ENCODE measurements at regions not wholly inside any gene's neighbourhood (a gene's known extent, or its start where the extent isn't known, plus 50 kb on each side); places are given as distances from the start of the nearest gene placed in this dataset.

- DNase-seq (no peak), ATAC-seq (no peak)
- H3K9me3 ChIP-seq = no peaks in the 10 kb centered on the region
- H3K27ac ChIP-seq = no peak overlapping the region
- H3K27me3 ChIP-seq (ENCODE audit: insufficient read depth in 3 of 3, low read length in 2 of 3) = peaks cover 0 to 5% (median 4%) of the 10 kb centered on the region in 3 donors
- no peaks in the 10 kb centered on the region for H3K4me1 ChIP-seq
- no peak overlapping the region for H3K4me3 ChIP-seq
- no peak for TF ChIP-seq CTCF (IDR thresholded peaks at IDR 0.05)
- intact Hi-C loops (cut with DNase I) = no loop called here
- WGBS, 3 donors = 48 to 54% (median 50%) methylated on average over 2 of the region's 2 CpGs
- H3K36me3 ChIP-seq (ENCODE audit: insufficient read depth in 1 of 2, low read depth in 1 of 2) = no peaks in the 10 kb centered on the region
Observed at GRCh38 chr11:116434986-116435385, 337.8 kb downstream of the BUD13 start.

- no peak for ATAC-seq
- no peak overlapping the region for H3K4me3 ChIP-seq
- H3K4me1 ChIP-seq = no peaks in the 10 kb centered on the region
- H3K27ac ChIP-seq = no peak overlapping the region
- no peak for TF ChIP-seq CTCF (IDR thresholded peaks at IDR 0.05)
- WGBS, 3 donors = 75 to 81% (median 80%) methylated on average over 9 of the region's 9 CpGs
- H3K36me3 ChIP-seq (ENCODE audit: insufficient read depth in 1 of 2, low read depth in 1 of 2) = no peaks in the 10 kb centered on the region
- no peak for DNase-seq
- peaks cover 0 to 5% (median 4%) of the 10 kb centered on the region in 3 donors for H3K27me3 ChIP-seq (ENCODE audit: insufficient read depth in 3 of 3, low read length in 2 of 3)
- no peaks in the 10 kb centered on the region for H3K9me3 ChIP-seq
- intact Hi-C loops (cut with DNase I) = no loop called here
Observed at GRCh38 chr11:116432301-116432700, 340.5 kb downstream of the BUD13 start.

GRCh38 chr11:116431842-116432241 is 340.9 kb downstream of the BUD13 start:
- intact Hi-C loops (cut with DNase I) = no loop called here
- no peak for ATAC-seq
- no peak overlapping the region for H3K4me3 ChIP-seq
- peaks cover 0 to 5% (median 0%) of the 10 kb centered on the region in 3 donors for H3K27me3 ChIP-seq (ENCODE audit: insufficient read depth in 3 of 3, low read length in 2 of 3)
- WGBS, 3 donors = 33 to 52% (median 41%) methylated on average over 1 of the region's 1 CpG
- TF ChIP-seq CTCF (IDR thresholded peaks at IDR 0.05) = no peak
- no peaks in the 10 kb centered on the region for H3K4me1 ChIP-seq
- H3K9me3 ChIP-seq = no peaks in the 10 kb centered on the region
- no peak for DNase-seq
- no peaks in the 10 kb centered on the region for H3K36me3 ChIP-seq (ENCODE audit: insufficient read depth in 1 of 2, low read depth in 1 of 2)
- H3K27ac ChIP-seq = no peak overlapping the region

GRCh38 chr11:116428638-116428975 is 344.2 kb downstream of the BUD13 start:
- H3K4me1 ChIP-seq = no peaks in the 10 kb centered on the region
- peaks cover 0 to 2% (median 0%) of the 10 kb centered on the region in 3 donors for H3K27me3 ChIP-seq (ENCODE audit: insufficient read depth in 3 of 3, low read length in 2 of 3)
- no peak for DNase-seq
- H3K27ac ChIP-seq = no peak overlapping the region
- no peak overlapping the region for H3K4me3 ChIP-seq
- H3K36me3 ChIP-seq (ENCODE audit: insufficient read depth in 1 of 2, low read depth in 1 of 2) = no peaks in the 10 kb centered on the region
- TF ChIP-seq CTCF (IDR thresholded peaks at IDR 0.05) = no peak
- no peak for ATAC-seq
- WGBS, 3 donors = 69 to 73% (median 71%) methylated on average over 6 of the region's 6 CpGs
- no peaks in the 10 kb centered on the region for H3K9me3 ChIP-seq
- intact Hi-C loops (cut with DNase I) = no loop called here

- Histone ChIP-seq H3K27me3 (ENCODE audit: insufficient read depth in 3 of 3, low read length in 2 of 3) (peaks cover 0 to 2% (median 0%) of the 10 kb centered on the region in 3 donors), H3K4me3 (no peak overlapping the region), H3K4me1 (no peaks in the 10 kb centered on the region), H3K9me3 (no peaks in the 10 kb centered on the region), H3K27ac (no peak overlapping the region), H3K36me3 (ENCODE audit: insufficient read depth in 1 of 2, low read depth in 1 of 2) (no peaks in the 10 kb centered on the region)
- intact Hi-C loops (cut with DNase I) = no loop called here
- 25 to 36% (median 31%) methylated on average over 11 of the region's 11 CpGs for WGBS, 3 donors
- ATAC-seq (no peak), DNase-seq (no peak)
- TF ChIP-seq CTCF (IDR thresholded peaks at IDR 0.05) = no peak
Observed at GRCh38 chr11:116427903-116428637, 344.7 kb downstream of the BUD13 start.
